GM12874 (cell line): ENCODE measurements at regions not wholly inside any gene's neighbourhood (a gene's known extent, or its start where the extent isn't known, plus 50 kb on each side); places are given as distances from the start of the nearest gene placed in this dataset.

Source experiments
- CTCF ChIP-seq: IDR thresholded peaks from 2 replicates; pipeline ENCODE4 v1.5.1; 2011; ENCODE audit warnings: low read depth, mild to moderate bottlenecking, control low read depth, low read length, moderate library complexity; ENCODE audit not compliant: insufficient read depth

DNA sequence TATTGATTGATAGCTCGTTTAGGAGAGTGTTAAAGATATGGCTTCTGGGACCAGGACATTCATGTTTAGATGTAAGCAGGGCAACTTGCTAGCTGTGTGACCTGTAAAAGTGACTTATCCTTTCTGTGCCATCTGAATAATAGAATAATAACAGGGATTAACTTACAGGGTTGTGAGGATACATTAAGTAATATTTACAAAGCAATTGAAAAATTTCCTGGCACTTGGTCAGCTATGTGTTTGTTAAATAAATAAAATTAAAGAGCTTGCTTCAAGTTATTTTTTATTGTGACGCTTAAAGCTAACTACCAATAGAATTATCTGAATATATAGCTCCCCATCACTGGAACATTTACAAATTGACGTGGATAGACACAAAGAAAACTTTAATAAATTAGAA is 287.9 kb upstream of the CDIN1 start:
- no peak for TF ChIP-seq CTCF

GRCh38 chr15:36294359-36294758 is 285.1 kb upstream of the CDIN1 start:
- no peak for TF ChIP-seq CTCF

DNA sequence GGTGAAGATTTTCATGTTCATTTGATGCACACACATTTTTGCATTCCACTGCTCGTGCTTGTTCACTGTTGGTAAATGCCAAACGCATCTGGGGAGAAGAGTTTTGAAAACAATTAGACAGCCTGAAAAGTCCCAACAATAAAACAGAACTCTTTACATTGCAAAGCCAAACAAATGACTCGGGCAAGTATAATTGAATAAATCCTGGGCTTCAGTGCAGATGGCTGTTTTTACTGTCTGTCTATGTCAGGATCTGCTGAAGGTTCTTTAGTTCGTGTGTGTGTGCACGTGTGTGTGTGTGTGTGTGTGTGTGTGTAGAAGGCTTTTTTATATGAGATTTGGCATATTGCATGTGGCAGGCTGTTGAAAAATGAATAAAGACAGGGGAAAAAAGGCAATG is 277.5 kb upstream of the CDIN1 start:
- TF ChIP-seq CTCF, result no peak

DNA sequence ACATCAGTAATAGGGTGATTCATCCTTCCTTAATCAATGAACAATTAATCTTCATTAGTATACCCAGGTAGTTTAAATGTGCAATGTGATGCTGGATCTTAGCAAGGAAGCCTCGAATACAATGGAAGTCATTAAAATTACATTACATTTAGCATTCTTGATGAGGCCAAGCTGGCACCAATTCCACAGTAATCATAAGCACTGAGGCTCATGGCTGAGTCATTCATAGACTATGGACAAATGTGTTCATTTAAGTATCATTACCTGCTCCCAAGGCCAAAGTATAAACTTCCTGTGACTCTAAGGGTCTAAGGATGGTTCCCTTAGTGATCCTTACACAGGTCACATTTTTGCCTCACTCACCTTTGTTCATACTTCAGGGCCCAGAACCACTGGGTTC is 266.4 kb upstream of the CDIN1 start:
- no peak for TF ChIP-seq CTCF

- TF ChIP-seq CTCF, result no peak
Measured at GRCh38 chr15:36313736-36314280, 265.6 kb upstream of the CDIN1 start.

GRCh38 chr15:36315649-36316048 is 263.8 kb upstream of the CDIN1 start:
- no peak for TF ChIP-seq CTCF

DNA sequence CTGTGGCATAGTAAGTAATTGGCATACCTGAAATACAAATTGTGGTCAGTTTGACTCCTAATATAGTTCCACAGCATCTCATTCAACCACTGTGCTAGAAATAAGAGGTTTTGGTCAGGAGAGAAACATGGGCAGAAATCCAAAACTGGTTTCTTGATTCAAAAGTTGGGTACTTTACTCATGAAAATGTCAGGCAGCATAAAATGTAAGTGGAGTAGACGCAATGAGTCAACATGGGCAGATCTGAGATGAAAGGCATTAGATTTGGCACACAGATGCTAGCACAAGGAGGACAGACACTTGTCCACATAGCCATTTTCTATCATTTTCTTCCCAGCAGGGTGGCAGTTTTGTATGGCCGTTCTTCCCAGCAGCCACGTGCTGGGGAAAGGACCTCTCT is 255.8 kb upstream of the CDIN1 start:
- no peak for TF ChIP-seq CTCF

- no peak for TF ChIP-seq CTCF
Measured at GRCh38 chr15:36325206-36325605, 254.2 kb upstream of the CDIN1 start.
